ENCODE measurements at regions not wholly inside any gene's neighbourhood (a gene's known extent, or its start where the extent isn't known, plus 50 kb on each side); places are given as distances from the start of the nearest gene placed in this dataset.

DNA sequence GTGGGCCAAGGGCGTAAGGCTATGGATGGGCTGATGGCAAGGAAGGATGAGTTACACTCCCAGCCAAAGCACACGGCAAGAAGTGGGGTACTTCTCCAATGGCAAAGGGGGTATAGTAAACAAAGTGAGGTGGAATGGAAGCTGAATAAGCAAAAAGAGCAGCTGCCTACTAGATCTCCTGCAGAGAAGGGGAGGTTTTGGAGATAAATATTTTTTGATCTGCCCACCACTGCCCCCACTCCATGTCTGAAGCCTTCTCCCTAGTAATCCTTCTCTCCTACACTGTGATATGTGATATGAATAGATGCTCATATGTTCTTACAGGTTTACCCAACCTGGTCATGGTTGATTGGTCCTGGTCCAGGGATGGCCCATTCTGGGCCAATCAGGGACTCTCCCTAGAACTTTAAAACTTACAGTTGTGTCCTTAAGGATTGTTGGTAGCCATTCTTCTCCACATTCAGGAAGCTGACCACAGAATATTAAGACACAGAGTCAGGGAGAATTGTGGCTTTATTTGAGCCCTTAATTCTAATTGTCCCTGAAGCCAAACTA is 436.8 kb downstream of the OMA1 start:
- ChIA-PET CTCF (no interaction called here), POLR2A (ENCODE audit: low non-redundant PET) (no interaction called here)
- no peak for TF ChIP-seq EZH2 (IDR thresholded peaks at IDR 0.05; ENCODE audit: borderline replicate concordance, low read depth, low read length, poor library complexity, severe bottlenecking)
- TF ChIP-seq, protein P1, sequence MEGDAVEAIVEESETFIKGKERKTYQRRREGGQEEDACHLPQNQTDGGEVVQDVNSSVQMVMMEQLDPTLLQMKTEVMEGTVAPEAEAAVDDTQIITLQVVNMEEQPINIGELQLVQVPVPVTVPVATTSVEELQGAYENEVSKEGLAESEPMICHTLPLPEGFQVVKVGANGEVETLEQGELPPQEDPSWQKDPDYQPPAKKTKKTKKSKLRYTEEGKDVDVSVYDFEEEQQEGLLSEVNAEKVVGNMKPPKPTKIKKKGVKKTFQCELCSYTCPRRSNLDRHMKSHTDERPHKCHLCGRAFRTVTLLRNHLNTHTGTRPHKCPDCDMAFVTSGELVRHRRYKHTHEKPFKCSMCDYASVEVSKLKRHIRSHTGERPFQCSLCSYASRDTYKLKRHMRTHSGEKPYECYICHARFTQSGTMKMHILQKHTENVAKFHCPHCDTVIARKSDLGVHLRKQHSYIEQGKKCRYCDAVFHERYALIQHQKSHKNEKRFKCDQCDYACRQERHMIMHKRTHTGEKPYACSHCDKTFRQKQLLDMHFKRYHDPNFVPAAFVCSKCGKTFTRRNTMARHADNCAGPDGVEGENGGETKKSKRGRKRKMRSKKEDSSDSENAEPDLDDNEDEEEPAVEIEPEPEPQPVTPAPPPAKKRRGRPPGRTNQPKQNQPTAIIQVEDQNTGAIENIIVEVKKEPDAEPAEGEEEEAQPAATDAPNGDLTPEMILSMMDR (conservative IDR thresholded peaks at IDR 0.05; ENCODE audit: low read depth, low read length) = no peak
- H3K27me3 ChIP-seq (replicated peaks; ENCODE audit: insufficient read depth, low read depth, low read length, poor library complexity) = no peaks in the 10 kb centered on the region
- H3K36me3 ChIP-seq (ENCODE audit: insufficient read depth, low read length, poor library complexity, severe bottlenecking) = no peaks in the 10 kb centered on the region
- H3K27ac ChIP-seq (ENCODE audit: low read depth, low read length, poor library complexity, severe bottlenecking) = no peak overlapping the region
- DNase-seq (ENCODE audit: low spot score) = no peak
- intact Hi-C loops (cut with micrococcal nuclease; ENCODE audit: unreplicated experiment) = no loop called here
- no peak overlapping the region for H3K4me3 ChIP-seq (ENCODE audit: low read depth, low read length, poor library complexity, severe bottlenecking)
- no peaks in the 10 kb centered on the region for H3K4me1 ChIP-seq (ENCODE audit: insufficient read depth, low read length, poor library complexity, severe bottlenecking)
- no TSS peak for BruUV-seq (replicated peaks)
- no peaks in the 10 kb centered on the region for H3K9me3 ChIP-seq (ENCODE audit: low read depth, low read length, poor library complexity, severe bottlenecking)

DNA sequence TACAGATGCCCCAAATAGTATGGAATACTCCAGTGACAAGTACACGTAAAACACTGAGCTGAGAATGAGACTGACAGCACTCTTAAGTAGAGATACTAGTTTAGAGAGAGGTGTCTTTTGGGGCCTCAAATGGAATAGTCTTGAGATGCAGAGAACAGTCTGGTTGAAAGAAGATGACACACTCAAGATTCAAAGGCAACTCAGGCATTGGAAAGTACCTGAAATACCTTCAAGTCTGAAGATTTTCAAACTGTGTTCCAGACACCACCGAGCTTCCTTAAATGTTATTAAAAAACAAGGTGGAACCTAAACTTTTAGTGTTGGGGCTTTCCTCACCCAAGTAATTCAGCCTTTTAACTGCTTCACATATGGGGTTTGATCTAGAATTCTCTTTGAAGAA is 437.7 kb downstream of the OMA1 start:
- Histone ChIP-seq H3K4me3 (ENCODE audit: low read depth, low read length, poor library complexity, severe bottlenecking) (no peak overlapping the region), H3K9me3 (ENCODE audit: low read depth, low read length, poor library complexity, severe bottlenecking) (no peaks in the 10 kb centered on the region), H3K27me3 (replicated peaks; ENCODE audit: insufficient read depth, low read depth, low read length, poor library complexity) (no peaks in the 10 kb centered on the region), H3K27ac (ENCODE audit: low read depth, low read length, poor library complexity, severe bottlenecking) (no peak overlapping the region), H3K4me1 (ENCODE audit: insufficient read depth, low read length, poor library complexity, severe bottlenecking) (no peaks in the 10 kb centered on the region), H3K36me3 (ENCODE audit: insufficient read depth, low read length, poor library complexity, severe bottlenecking) (no peaks in the 10 kb centered on the region)
- intact Hi-C loops (cut with micrococcal nuclease; ENCODE audit: unreplicated experiment) = no loop called here
- ChIA-PET POLR2A (ENCODE audit: low non-redundant PET) (no interaction called here), CTCF (no interaction called here)
- no TSS peak for BruUV-seq (replicated peaks)
- TF ChIP-seq, protein P1 (conservative IDR thresholded peaks at IDR 0.05; ENCODE audit: low read depth, low read length) = no peak
- TF ChIP-seq EZH2 (IDR thresholded peaks at IDR 0.05; ENCODE audit: borderline replicate concordance, low read depth, low read length, poor library complexity, severe bottlenecking) = no peak
- DNase-seq (ENCODE audit: low spot score) = no peak

DNA sequence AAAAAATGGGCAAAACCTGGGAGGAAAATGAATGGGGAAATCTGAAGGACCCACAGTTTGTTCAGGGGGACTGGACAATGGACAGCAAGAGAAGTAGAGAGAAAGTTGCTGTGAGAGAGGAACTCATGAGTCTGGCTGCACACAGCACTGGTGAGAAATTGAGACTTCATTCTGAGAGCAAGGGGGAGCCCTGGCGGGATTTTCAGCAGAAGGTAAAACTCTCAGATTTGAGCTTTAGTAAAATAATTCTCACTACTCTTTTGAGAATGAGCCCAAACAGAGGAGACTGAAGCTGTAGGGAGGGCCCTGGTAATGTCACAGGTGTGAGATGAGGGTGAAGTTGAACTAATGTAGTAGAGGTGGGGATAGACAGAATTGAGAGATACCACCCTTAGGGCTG is 438.6 kb downstream of the OMA1 start:
- Histone ChIP-seq H3K9me3 (ENCODE audit: low read depth, low read length, poor library complexity, severe bottlenecking) (no peaks in the 10 kb centered on the region), H3K4me1 (ENCODE audit: insufficient read depth, low read length, poor library complexity, severe bottlenecking) (no peaks in the 10 kb centered on the region), H3K27me3 (replicated peaks; ENCODE audit: insufficient read depth, low read depth, low read length, poor library complexity) (no peaks in the 10 kb centered on the region), H3K36me3 (ENCODE audit: insufficient read depth, low read length, poor library complexity, severe bottlenecking) (no peaks in the 10 kb centered on the region), H3K4me3 (ENCODE audit: low read depth, low read length, poor library complexity, severe bottlenecking) (no peak overlapping the region), H3K27ac (ENCODE audit: low read depth, low read length, poor library complexity, severe bottlenecking) (no peak overlapping the region)
- no TSS peak for BruUV-seq (replicated peaks)
- ChIA-PET POLR2A (ENCODE audit: low non-redundant PET) (no interaction called here), CTCF (no interaction called here)
- no peak for DNase-seq (ENCODE audit: low spot score)
- TF ChIP-seq, protein P1 (conservative IDR thresholded peaks at IDR 0.05; ENCODE audit: low read depth, low read length) = no peak
- no peak for TF ChIP-seq EZH2 (IDR thresholded peaks at IDR 0.05; ENCODE audit: borderline replicate concordance, low read depth, low read length, poor library complexity, severe bottlenecking)
- intact Hi-C loops (cut with micrococcal nuclease; ENCODE audit: unreplicated experiment) = no loop called here
